Fibroblast of lung (primary cell): ENCODE measurements at regions not wholly inside any gene's neighbourhood (a gene's known extent, or its start where the extent isn't known, plus 50 kb on each side); places are given as distances from the start of the nearest gene placed in this dataset.

Experiments
- CTCF ChIP-seq, 2 donors: IDR thresholded peaks in 1 of 2; conservative IDR thresholded peaks in 1 of 2; 1 replicate in 1 of 2; 2 replicates in 1 of 2; pipeline ENCODE4 v1.5.1; 2011 to 2012; ENCODE audit warnings: low read length in 2 of 2, control low read depth in 1 of 2, inconsistent platforms in 1 of 2, low read depth in 1 of 2, mild to moderate bottlenecking in 1 of 2
- EZH2 ChIP-seq: IDR thresholded peaks from 2 replicates; pipeline ENCODE4 v1.5.1; 2012; ENCODE audit warnings: low read length, control low read depth, mild to moderate bottlenecking; ENCODE audit errors: missing control alignments

- TF ChIP-seq CTCF (conservative IDR thresholded peaks at IDR 0.05 in 1 of 2, IDR thresholded peaks at IDR 0.05 in 1 of 2; ENCODE audit: low read depth in 1 of 2, low read length in 2 of 2), result no peak
- no peak for TF ChIP-seq EZH2
These were observed 203.0 kb upstream of the MYL2 start for GRCh38 chr12:111123390-111123789.
